ENCODE measurements at regions not wholly inside any gene's neighbourhood (a gene's known extent, or its start where the extent isn't known, plus 50 kb on each side); places are given as distances from the start of the nearest gene placed in this dataset.

- TF ChIP-seq CREB1 (IDR thresholded peaks at IDR 0.05; ENCODE audit: low read depth) = no peak
- TF ChIP-seq YY1 (IDR thresholded peaks at IDR 0.05; ENCODE audit: low read depth) = no peak
- no peak for TF ChIP-seq ZBTB7A (IDR thresholded peaks at IDR 0.05; ENCODE audit: low read depth)
- no peak for TF ChIP-seq CEBPB (IDR thresholded peaks at IDR 0.05)
- no peak for TF ChIP-seq EP300 (IDR thresholded peaks at IDR 0.05; ENCODE audit: borderline replicate concordance)
- TF ChIP-seq TAF1 (IDR thresholded peaks at IDR 0.05; ENCODE audit: low read depth) = no peak
- TF ChIP-seq RAD21 (IDR thresholded peaks at IDR 0.05; ENCODE audit: low read depth) = no peak
- no peak for TF ChIP-seq MAX (IDR thresholded peaks at IDR 0.05)
Measured at GRCh38 chr14:21729703-21730233, 56.1 kb upstream of the OR4E1 start.
